Stimulated activated CD4-positive, alpha-beta T cell treated with anti-CD3 and anti-CD28 coated beads, TNF-alpha, amount 100 ng/mL, for 1 hour (primary cell): ENCODE measurements at regions not wholly inside any gene's neighbourhood (a gene's known extent, or its start where the extent isn't known, plus 50 kb on each side); places are given as distances from the start of the nearest gene placed in this dataset.

ENCODE experiments used
- DNase-seq, 3 donors: peaks; one replicate each; pipeline ENCODE4 v3.0.0-alpha.2; 2020; ENCODE audit warnings: low read depth in 3 of 3, low spot score in 1 of 3

- DNase-seq: no peak
Measured at GRCh38 chr3:177557548-177557947, 360.3 kb upstream of the TBL1XR1 start.

GRCh38 chr3:177561365-177561764 is 364.1 kb upstream of the TBL1XR1 start:
- no peak for DNase-seq

- no peak for DNase-seq
Measured at GRCh38 chr3:177561769-177562392, 364.6 kb upstream of the TBL1XR1 start.

- DNase-seq: no peak
Measured at GRCh38 chr3:177563243-177563780, 366.0 kb upstream of the TBL1XR1 start.

- DNase-seq: no peak
Measured at GRCh38 chr3:177563792-177564191, 366.5 kb upstream of the TBL1XR1 start.

- no peak for DNase-seq
Measured at GRCh38 chr3:177565981-177566380, 368.7 kb upstream of the TBL1XR1 start.

- DNase-seq: no peak
Measured at GRCh38 chr3:177567833-177568232, 370.6 kb upstream of the TBL1XR1 start.

GRCh38 chr3:177569193-177569592 is 371.9 kb upstream of the TBL1XR1 start:
- no peak for DNase-seq

- no peak for DNase-seq
Measured at GRCh38 chr3:177569875-177570657, 372.8 kb upstream of the TBL1XR1 start.

- DNase-seq: no peak
Measured at GRCh38 chr3:177571271-177571943, 374.1 kb upstream of the TBL1XR1 start.

GRCh38 chr3:177571944-177572315 is 374.6 kb upstream of the TBL1XR1 start:
- no peak for DNase-seq

GRCh38 chr3:177574222-177574856 is 377.1 kb upstream of the TBL1XR1 start:
- DNase-seq: no peak

GRCh38 chr3:177576746-177577145 is 379.5 kb upstream of the TBL1XR1 start:
- no peak for DNase-seq

GRCh38 chr3:177578488-177578887 is 381.2 kb upstream of the TBL1XR1 start:
- no peak for DNase-seq

- no peak for DNase-seq
Measured at GRCh38 chr3:177579419-177579818, 382.1 kb upstream of the TBL1XR1 start.

- no peak for DNase-seq
Measured at GRCh38 chr3:177580437-177580836, 383.2 kb upstream of the TBL1XR1 start.

- DNase-seq: no peak
Measured at GRCh38 chr3:177585271-177585670, 388.0 kb upstream of the TBL1XR1 start.

- no peak for DNase-seq
Measured at GRCh38 chr3:177589041-177589650, 391.9 kb upstream of the TBL1XR1 start.

- no peak for DNase-seq
Measured at GRCh38 chr3:177589911-177590381, 392.7 kb upstream of the TBL1XR1 start.

GRCh38 chr3:177590826-177591225 is 393.5 kb upstream of the TBL1XR1 start:
- DNase-seq: no peak

- no peak for DNase-seq
Measured at GRCh38 chr3:177591379-177591778, 394.1 kb upstream of the TBL1XR1 start.
